Type B pancreatic cell (in vitro differentiated cells): ENCODE measurements at regions not wholly inside any gene's neighbourhood (a gene's known extent, or its start where the extent isn't known, plus 50 kb on each side); places are given as distances from the start of the nearest gene placed in this dataset.
"Not testable (repeated sequence)": the region's sequence is repeated elsewhere in the genome, so short reads cannot be mapped to it uniquely, and the experiment has no call there.

Source experiments
- DNase-seq: peaks from one replicate; pipeline ENCODE4 v3.0.0; 2021; ENCODE audit warnings: mixed read lengths; ENCODE audit not compliant: unreplicated experiment; ENCODE audit errors: extremely low spot score
- H3K27ac Mint-ChIP-seq: 2 replicates; pipeline ENCODE4 v1.8.0; 2021; ENCODE audit warnings: mild to moderate bottlenecking, mixed read lengths
- H3K27me3 Mint-ChIP-seq: 2 replicates; pipeline ENCODE4 v1.8.0; 2021; ENCODE audit warnings: mixed read lengths
- H3K36me3 Mint-ChIP-seq: 2 replicates; pipeline ENCODE4 v1.8.0; 2021; ENCODE audit warnings: mixed read lengths
- H3K4me1 Mint-ChIP-seq: one replicate; pipeline ENCODE4 v1.8.0; 2021; ENCODE audit warnings: mixed read lengths; ENCODE audit not compliant: unreplicated experiment
- H3K4me3 Mint-ChIP-seq: 2 replicates; pipeline ENCODE4 v1.8.0; 2021; ENCODE audit warnings: mild to moderate bottlenecking, mixed read lengths
- H3K9me3 Mint-ChIP-seq: 2 replicates; pipeline ENCODE4 v1.8.0; 2021; ENCODE audit warnings: mixed read lengths
- TF ChIP-seq, protein P1 (sequence below): fragments of 200-600 bp; sonication (generic); conservative IDR thresholded peaks from 2 replicates; pipeline ENCODE4 v1.5.0; 2021; ENCODE audit warnings: antibody characterized with exemption, mild to moderate bottlenecking

GRCh38 chr3:166005126-166005525, 167.9 kb upstream of the BCHE start:
- Mint-ChIP-seq H3K36me3 (no peaks in the 10 kb centered on the region), H3K4me1 (no peaks in the 10 kb centered on the region), H3K27me3 (no peaks in the 10 kb centered on the region), H3K4me3 (no peak overlapping the region), H3K9me3 (no peaks in the 10 kb centered on the region), H3K27ac (no peak overlapping the region)
- no peak for DNase-seq
- TF ChIP-seq, protein P1, sequence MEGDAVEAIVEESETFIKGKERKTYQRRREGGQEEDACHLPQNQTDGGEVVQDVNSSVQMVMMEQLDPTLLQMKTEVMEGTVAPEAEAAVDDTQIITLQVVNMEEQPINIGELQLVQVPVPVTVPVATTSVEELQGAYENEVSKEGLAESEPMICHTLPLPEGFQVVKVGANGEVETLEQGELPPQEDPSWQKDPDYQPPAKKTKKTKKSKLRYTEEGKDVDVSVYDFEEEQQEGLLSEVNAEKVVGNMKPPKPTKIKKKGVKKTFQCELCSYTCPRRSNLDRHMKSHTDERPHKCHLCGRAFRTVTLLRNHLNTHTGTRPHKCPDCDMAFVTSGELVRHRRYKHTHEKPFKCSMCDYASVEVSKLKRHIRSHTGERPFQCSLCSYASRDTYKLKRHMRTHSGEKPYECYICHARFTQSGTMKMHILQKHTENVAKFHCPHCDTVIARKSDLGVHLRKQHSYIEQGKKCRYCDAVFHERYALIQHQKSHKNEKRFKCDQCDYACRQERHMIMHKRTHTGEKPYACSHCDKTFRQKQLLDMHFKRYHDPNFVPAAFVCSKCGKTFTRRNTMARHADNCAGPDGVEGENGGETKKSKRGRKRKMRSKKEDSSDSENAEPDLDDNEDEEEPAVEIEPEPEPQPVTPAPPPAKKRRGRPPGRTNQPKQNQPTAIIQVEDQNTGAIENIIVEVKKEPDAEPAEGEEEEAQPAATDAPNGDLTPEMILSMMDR, result no peak

- no peak overlapping the region for H3K27ac Mint-ChIP-seq
- no peaks in the 10 kb centered on the region for H3K9me3 Mint-ChIP-seq
- DNase-seq, result no peak
- TF ChIP-seq, protein P1, result no peak
- H3K27me3 Mint-ChIP-seq, result no peaks in the 10 kb centered on the region
- H3K4me3 Mint-ChIP-seq, result no peak overlapping the region
- no peaks in the 10 kb centered on the region for H3K36me3 Mint-ChIP-seq
- no peaks in the 10 kb centered on the region for H3K4me1 Mint-ChIP-seq
Measured at GRCh38 chr3:165994293-165994692, 157.1 kb upstream of the BCHE start.

DNA sequence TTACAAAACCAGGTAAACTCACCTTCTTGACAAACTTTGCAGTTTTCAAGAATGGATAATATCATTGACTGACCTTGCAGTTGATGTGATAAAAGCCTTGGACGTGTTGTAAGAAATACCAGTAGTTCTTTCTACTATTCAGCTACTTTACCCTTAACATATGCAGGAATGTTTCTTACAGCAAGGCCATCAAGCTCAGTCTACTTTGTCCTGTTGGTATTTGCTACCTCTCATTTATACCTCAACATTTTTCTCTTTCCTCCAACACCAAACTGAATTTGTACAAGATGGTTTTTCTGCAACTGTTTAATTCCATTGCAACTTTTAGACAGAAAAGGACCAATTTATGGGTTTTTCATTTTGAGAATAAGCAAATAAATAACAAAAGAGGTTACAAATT, 147.4 kb upstream of the BCHE start:
- Mint-ChIP-seq H3K27ac (no peak overlapping the region), H3K4me3 (no peak overlapping the region), H3K9me3 (no peaks in the 10 kb centered on the region), H3K36me3 (no peaks in the 10 kb centered on the region), H3K4me1 (no peaks in the 10 kb centered on the region), H3K27me3 (no peaks in the 10 kb centered on the region)
- TF ChIP-seq, protein P1, result no peak
- DNase-seq, result no peak

DNA sequence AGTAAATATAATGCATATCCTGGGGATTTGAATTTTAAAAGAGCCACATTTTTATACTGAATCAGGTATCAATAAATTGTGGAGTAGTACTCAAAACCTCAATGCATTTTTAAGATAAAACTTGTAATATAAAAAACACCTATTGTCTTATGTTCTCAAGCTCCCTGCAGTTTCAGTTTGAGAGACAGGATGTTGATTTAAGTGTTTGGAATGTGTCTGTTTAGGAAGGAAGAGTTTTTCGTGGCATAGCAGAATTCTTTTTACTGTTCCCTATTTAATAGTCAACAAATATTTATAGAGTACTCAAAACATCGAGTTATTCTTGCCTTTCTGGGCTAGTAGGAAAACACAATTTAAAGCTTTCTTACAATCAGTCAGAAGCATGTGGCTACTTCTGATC, 146.1 kb upstream of the BCHE start:
- H3K9me3 Mint-ChIP-seq, result no peaks in the 10 kb centered on the region
- H3K27ac Mint-ChIP-seq, result no peak overlapping the region
- no peaks in the 10 kb centered on the region for H3K4me1 Mint-ChIP-seq
- no peak overlapping the region for H3K4me3 Mint-ChIP-seq
- no peaks in the 10 kb centered on the region for H3K27me3 Mint-ChIP-seq
- TF ChIP-seq, protein P1, result no peak
- no peaks in the 10 kb centered on the region for H3K36me3 Mint-ChIP-seq
- no peak for DNase-seq

DNA sequence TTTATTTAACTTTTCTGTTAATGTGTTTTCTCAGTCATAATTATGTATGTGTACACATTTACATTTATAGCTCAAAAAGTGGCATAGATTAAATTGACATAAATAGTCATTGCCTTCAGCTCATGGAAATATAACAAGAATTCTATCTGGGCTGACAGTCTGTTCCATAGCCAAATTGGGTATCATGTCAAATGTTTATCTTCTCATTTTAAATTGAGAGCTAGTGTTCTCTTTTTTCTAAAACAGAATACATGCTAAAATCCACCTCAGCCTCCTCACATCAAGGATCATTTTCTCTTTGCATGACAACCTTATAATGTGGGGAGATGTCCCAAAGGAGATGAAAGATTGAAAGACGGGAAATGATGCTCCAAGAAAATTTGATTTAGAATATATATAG, 144.1 kb upstream of the BCHE start:
- no peaks in the 10 kb centered on the region for H3K4me1 Mint-ChIP-seq
- no peak overlapping the region for H3K4me3 Mint-ChIP-seq
- no peak overlapping the region for H3K27ac Mint-ChIP-seq
- DNase-seq, result no peak
- no peaks in the 10 kb centered on the region for H3K9me3 Mint-ChIP-seq
- TF ChIP-seq, protein P1, result no peak
- H3K27me3 Mint-ChIP-seq, result no peaks in the 10 kb centered on the region
- H3K36me3 Mint-ChIP-seq, result no peaks in the 10 kb centered on the region

DNA sequence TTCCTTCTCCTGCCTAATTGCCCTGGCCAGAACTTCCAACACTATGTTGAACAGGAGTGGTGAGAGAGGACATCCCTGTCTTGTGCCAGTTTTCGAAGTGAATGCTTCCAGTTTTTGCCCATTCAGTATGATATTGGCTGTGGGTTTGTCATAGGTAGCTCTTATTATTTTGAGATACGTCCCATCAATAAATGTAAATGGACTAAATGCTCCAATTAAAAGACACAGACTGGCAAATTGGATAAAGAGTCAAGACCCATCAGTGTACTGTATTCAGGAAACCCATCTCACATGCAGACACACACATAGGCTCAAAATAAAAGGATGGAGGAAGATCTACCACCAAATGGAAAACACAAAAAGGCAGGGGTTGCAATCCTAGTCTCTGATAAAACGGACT, 123.6 kb upstream of the BCHE start:
- not testable (repeated sequence) for H3K27me3 Mint-ChIP-seq, H3K4me3 Mint-ChIP-seq, DNase-seq, H3K4me1 Mint-ChIP-seq, H3K27ac Mint-ChIP-seq, H3K36me3 Mint-ChIP-seq, H3K9me3 Mint-ChIP-seq
